ENCODE measurements at regions not wholly inside any gene's neighbourhood (a gene's known extent, or its start where the extent isn't known, plus 50 kb on each side); places are given as distances from the start of the nearest gene placed in this dataset.

GRCh38 chr5:167553511-167553910 lies 737.9 kb upstream of the WWC1 start:
- Histone ChIP-seq H3K9me3 (ENCODE audit: control insufficient read depth, low read length) (no peaks in the 10 kb centered on the region), H2BK12ac (ENCODE audit: low read length in 2 of 2) (no peak overlapping the region), H3K9ac (ENCODE audit: low read length) (no peak overlapping the region), H3K27ac (ENCODE audit: low read length, poor library complexity, severe bottlenecking) (no peak overlapping the region), H3K79me1 (replicated peaks; ENCODE audit: low read length, poor library complexity, severe bottlenecking) (no peaks in the 10 kb centered on the region), H3K4me3 (ENCODE audit: insufficient read depth in 1 of 2, low read depth in 1 of 2, low read length in 2 of 2) (no peak overlapping the region), H3K4me1 (ENCODE audit: control insufficient read depth, insufficient read depth, low read depth, low read length) (no peaks in the 10 kb centered on the region), H2AFZ (ENCODE audit: low read depth, low read length) (no peak overlapping the region), H2AK5ac (ENCODE audit: low read length, severe bottlenecking) (no peak overlapping the region), H2BK120ac (ENCODE audit: low read depth, low read length) (no peak overlapping the region), H4K91ac (ENCODE audit: low read length) (no peak overlapping the region), H3K23ac (ENCODE audit: low read length in 2 of 2) (no peak overlapping the region), H3K4ac (ENCODE audit: low read depth in 1 of 2, low read length in 2 of 2) (no peak overlapping the region), H3K27me3 (ENCODE audit: control insufficient read depth in 1 of 2, insufficient read depth in 1 of 2, low read length in 2 of 2) (peaks cover 0 to 4% of the 10 kb centered on the region in 2 experiments), H3K18ac (ENCODE audit: low read depth in 1 of 2, low read length in 2 of 2) (no peak overlapping the region), H4K8ac (ENCODE audit: low read length) (no peak overlapping the region), H2BK15ac (ENCODE audit: low read depth, poor library complexity, severe bottlenecking) (no peak overlapping the region), H3K36me3 (ENCODE audit: control insufficient read depth in 1 of 2, insufficient read depth in 2 of 2, low read depth in 1 of 2, low read length in 2 of 2) (no peaks in the 10 kb centered on the region), H3K4me2 (ENCODE audit: low read length, poor library complexity, severe bottlenecking) (no peak overlapping the region), H3K14ac (ENCODE audit: low read length in 2 of 2) (no peak overlapping the region), H2BK5ac (ENCODE audit: low read depth, low read length, poor library complexity, severe bottlenecking) (no peak overlapping the region)
- WGBS, result 80% methylated on average over 1 of the region's 2 CpGs
- DNase-seq, result no peak

GRCh38 chr5:167554564-167555290 lies 736.7 kb upstream of the WWC1 start:
- Histone ChIP-seq H2BK120ac (ENCODE audit: low read depth, low read length) (no peak overlapping the region), H3K4me1 (ENCODE audit: control insufficient read depth, insufficient read depth, low read depth, low read length) (no peaks in the 10 kb centered on the region), H3K14ac (ENCODE audit: low read length in 2 of 2) (no peak overlapping the region), H2AK5ac (ENCODE audit: low read length, severe bottlenecking) (no peak overlapping the region), H3K79me1 (replicated peaks; ENCODE audit: low read length, poor library complexity, severe bottlenecking) (no peaks in the 10 kb centered on the region), H3K23ac (ENCODE audit: low read length in 2 of 2) (no peak overlapping the region), H3K4me3 (ENCODE audit: insufficient read depth in 1 of 2, low read depth in 1 of 2, low read length in 2 of 2) (no peak overlapping the region), H3K36me3 (ENCODE audit: control insufficient read depth in 1 of 2, insufficient read depth in 2 of 2, low read depth in 1 of 2, low read length in 2 of 2) (no peaks in the 10 kb centered on the region), H2BK5ac (ENCODE audit: low read depth, low read length, poor library complexity, severe bottlenecking) (no peak overlapping the region), H2BK15ac (ENCODE audit: low read depth, poor library complexity, severe bottlenecking) (no peak overlapping the region), H3K4ac (ENCODE audit: low read depth in 1 of 2, low read length in 2 of 2) (no peak overlapping the region), H3K9me3 (ENCODE audit: control insufficient read depth, low read length) (no peaks in the 10 kb centered on the region), H3K9ac (ENCODE audit: low read length) (no peak overlapping the region), H2BK12ac (ENCODE audit: low read length in 2 of 2) (no peak overlapping the region), H2AFZ (ENCODE audit: low read depth, low read length) (no peak overlapping the region), H3K27me3 (ENCODE audit: control insufficient read depth in 1 of 2, insufficient read depth in 1 of 2, low read length in 2 of 2) (peaks cover 0 to 4% of the 10 kb centered on the region in 2 experiments), H4K8ac (ENCODE audit: low read length) (no peak overlapping the region), H3K27ac (ENCODE audit: low read length, poor library complexity, severe bottlenecking) (no peak overlapping the region), H3K18ac (ENCODE audit: low read depth in 1 of 2, low read length in 2 of 2) (no peak overlapping the region), H3K4me2 (ENCODE audit: low read length, poor library complexity, severe bottlenecking) (no peak overlapping the region), H4K91ac (ENCODE audit: low read length) (no peak overlapping the region)
- WGBS, result 98% methylated on average over 6 of the region's 7 CpGs
- no peak for DNase-seq

GRCh38 chr5:167555565-167556166 lies 735.8 kb upstream of the WWC1 start:
- Histone ChIP-seq H2BK15ac (ENCODE audit: low read depth, poor library complexity, severe bottlenecking) (no peak overlapping the region), H3K27ac (ENCODE audit: low read length, poor library complexity, severe bottlenecking) (no peak overlapping the region), H3K9ac (ENCODE audit: low read length) (no peak overlapping the region), H3K27me3 (ENCODE audit: control insufficient read depth in 1 of 2, insufficient read depth in 1 of 2, low read length in 2 of 2) (peaks cover 0 to 4% of the 10 kb centered on the region in 2 experiments), H4K8ac (ENCODE audit: low read length) (no peak overlapping the region), H2AFZ (ENCODE audit: low read depth, low read length) (no peak overlapping the region), H2AK5ac (ENCODE audit: low read length, severe bottlenecking) (no peak overlapping the region), H3K14ac (ENCODE audit: low read length in 2 of 2) (no peak overlapping the region), H3K18ac (ENCODE audit: low read depth in 1 of 2, low read length in 2 of 2) (no peak overlapping the region), H3K4me2 (ENCODE audit: low read length, poor library complexity, severe bottlenecking) (no peak overlapping the region), H4K91ac (ENCODE audit: low read length) (no peak overlapping the region), H3K4me3 (ENCODE audit: insufficient read depth in 1 of 2, low read depth in 1 of 2, low read length in 2 of 2) (no peak overlapping the region), H3K79me1 (replicated peaks; ENCODE audit: low read length, poor library complexity, severe bottlenecking) (no peaks in the 10 kb centered on the region), H3K23ac (ENCODE audit: low read length in 2 of 2) (no peak overlapping the region), H3K4ac (ENCODE audit: low read depth in 1 of 2, low read length in 2 of 2) (no peak overlapping the region), H2BK12ac (ENCODE audit: low read length in 2 of 2) (no peak overlapping the region), H3K36me3 (ENCODE audit: control insufficient read depth in 1 of 2, insufficient read depth in 2 of 2, low read depth in 1 of 2, low read length in 2 of 2) (no peaks in the 10 kb centered on the region), H3K4me1 (ENCODE audit: control insufficient read depth, insufficient read depth, low read depth, low read length) (no peaks in the 10 kb centered on the region), H3K9me3 (ENCODE audit: control insufficient read depth, low read length) (no peaks in the 10 kb centered on the region), H2BK120ac (ENCODE audit: low read depth, low read length) (no peak overlapping the region), H2BK5ac (ENCODE audit: low read depth, low read length, poor library complexity, severe bottlenecking) (no peak overlapping the region)
- WGBS, result 64% methylated on average over 8 of the region's 10 CpGs
- DNase-seq, result no peak

GRCh38 chr5:167557359-167557758 lies 734.1 kb upstream of the WWC1 start:
- Histone ChIP-seq H3K4ac (ENCODE audit: low read depth in 1 of 2, low read length in 2 of 2) (no peak overlapping the region), H3K18ac (ENCODE audit: low read depth in 1 of 2, low read length in 2 of 2) (no peak overlapping the region), H2BK12ac (ENCODE audit: low read length in 2 of 2) (no peak overlapping the region), H2BK15ac (ENCODE audit: low read depth, poor library complexity, severe bottlenecking) (no peak overlapping the region), H4K91ac (ENCODE audit: low read length) (no peak overlapping the region), H3K4me3 (ENCODE audit: insufficient read depth in 1 of 2, low read depth in 1 of 2, low read length in 2 of 2) (no peak overlapping the region), H2BK120ac (ENCODE audit: low read depth, low read length) (no peak overlapping the region), H3K4me1 (ENCODE audit: control insufficient read depth, insufficient read depth, low read depth, low read length) (no peaks in the 10 kb centered on the region), H2AFZ (ENCODE audit: low read depth, low read length) (no peak overlapping the region), H3K14ac (ENCODE audit: low read length in 2 of 2) (no peak overlapping the region), H3K23ac (ENCODE audit: low read length in 2 of 2) (no peak overlapping the region), H3K27me3 (ENCODE audit: control insufficient read depth in 1 of 2, insufficient read depth in 1 of 2, low read length in 2 of 2) (peaks cover 0 to 7% of the 10 kb centered on the region in 2 experiments), H3K36me3 (ENCODE audit: control insufficient read depth in 1 of 2, insufficient read depth in 2 of 2, low read depth in 1 of 2, low read length in 2 of 2) (no peaks in the 10 kb centered on the region), H4K8ac (ENCODE audit: low read length) (no peak overlapping the region), H3K4me2 (ENCODE audit: low read length, poor library complexity, severe bottlenecking) (no peak overlapping the region), H3K9ac (ENCODE audit: low read length) (no peak overlapping the region), H2BK5ac (ENCODE audit: low read depth, low read length, poor library complexity, severe bottlenecking) (no peak overlapping the region), H3K27ac (ENCODE audit: low read length, poor library complexity, severe bottlenecking) (no peak overlapping the region), H2AK5ac (ENCODE audit: low read length, severe bottlenecking) (no peak overlapping the region), H3K9me3 (ENCODE audit: control insufficient read depth, low read length) (no peaks in the 10 kb centered on the region), H3K79me1 (replicated peaks; ENCODE audit: low read length, poor library complexity, severe bottlenecking) (no peaks in the 10 kb centered on the region)
- 75% methylated on average over 2 of the region's 2 CpGs for WGBS
- no peak for DNase-seq
